ENCODE measurements at regions not wholly inside any gene's neighbourhood (a gene's known extent, or its start where the extent isn't known, plus 50 kb on each side); places are given as distances from the start of the nearest gene placed in this dataset.
A peak's percentile ranks its signal among the peaks of the same experiment; 100 is the strongest.

- Histone ChIP-seq H3K4me1 (no peaks in the 10 kb centered on the region), H3K27me3 (no peaks in the 10 kb centered on the region), H3K36me3 (no peaks in the 10 kb centered on the region), H3K9me3 (no peaks in the 10 kb centered on the region), H3K4me3 (no peak overlapping the region), H3K27ac (no peak overlapping the region)
- no peak for ATAC-seq (ENCODE audit: low FRiP score in 2 of 2)
- WGBS, 2 donors: 29 to 38% methylated on average over 2 of the region's 2 CpGs
- no peak for DNase-seq
- no peak for TF ChIP-seq POLR2AphosphoS5 (IDR thresholded peaks at IDR 0.05)
- no peak for TF ChIP-seq EP300 (IDR thresholded peaks at IDR 0.05)
- no peak for TF ChIP-seq CTCF (IDR thresholded peaks at IDR 0.05)
- no peak for TF ChIP-seq POLR2A (IDR thresholded peaks at IDR 0.05)
These were observed 872.1 kb downstream of the PCDH7 start for GRCh38 chr4:31592293-31592692.

GRCh38 chr4:31595496-31595895, 875.3 kb downstream of the PCDH7 start:
- ATAC-seq (ENCODE audit: low FRiP score in 2 of 2) (no peak), DNase-seq (no peak)
- H3K27me3 ChIP-seq: no peaks in the 10 kb centered on the region

GRCh38 chr4:31598639-31599038, 878.5 kb downstream of the PCDH7 start:
- WGBS, 2 donors: 72 to 75% methylated on average over 3 of the region's 3 CpGs
- ATAC-seq (ENCODE audit: low FRiP score in 2 of 2): no peak
- no peaks in the 10 kb centered on the region for H3K27me3 ChIP-seq
- no peak for DNase-seq
- no peak overlapping the region for H3K4me3 ChIP-seq
- no peaks in the 10 kb centered on the region for H3K9me3 ChIP-seq
- no peaks in the 10 kb centered on the region for H3K4me1 ChIP-seq
- H3K36me3 ChIP-seq: no peaks in the 10 kb centered on the region
- TF ChIP-seq POLR2AphosphoS5 (IDR thresholded peaks at IDR 0.05) (no peak), CTCF (IDR thresholded peaks at IDR 0.05) (no peak), POLR2A (IDR thresholded peaks at IDR 0.05) (no peak), EP300 (IDR thresholded peaks at IDR 0.05) (no peak)
- H3K27ac ChIP-seq: no peak overlapping the region

More at GRCh38 chr4:31595496-31595895, 875.3 kb downstream of the PCDH7 start:
- no peak for TF ChIP-seq CTCF (IDR thresholded peaks at IDR 0.05)
- no peak for TF ChIP-seq POLR2AphosphoS5 (IDR thresholded peaks at IDR 0.05)
- no peak for TF ChIP-seq EP300 (IDR thresholded peaks at IDR 0.05)
- Histone ChIP-seq H3K27ac (no peak overlapping the region), H3K9me3 (no peaks in the 10 kb centered on the region), H3K4me3 (no peak overlapping the region), H3K4me1 (no peaks in the 10 kb centered on the region), H3K36me3 (no peaks in the 10 kb centered on the region)
- 77 to 78% methylated on average over 2 of the region's 2 CpGs for WGBS, 2 donors

- ATAC-seq (ENCODE audit: low FRiP score in 2 of 2): no peak
- TF ChIP-seq EP300 (IDR thresholded peaks at IDR 0.05) (no peak), POLR2A (IDR thresholded peaks at IDR 0.05) (no peak), CTCF (IDR thresholded peaks at IDR 0.05) (no peak), POLR2AphosphoS5 (IDR thresholded peaks at IDR 0.05) (no peak)
These were observed 881.6 kb downstream of the PCDH7 start for GRCh38 chr4:31601793-31602192.

GRCh38 chr4:31613946-31614623, 893.9 kb downstream of the PCDH7 start:
- Histone ChIP-seq H3K4me3 (no peak overlapping the region), H3K27ac (no peak overlapping the region), H3K9me3 (no peaks in the 10 kb centered on the region), H3K27me3 (no peaks in the 10 kb centered on the region), H3K36me3 (no peaks in the 10 kb centered on the region), H3K4me1 (no peaks in the 10 kb centered on the region)
- no peak for TF ChIP-seq POLR2A (IDR thresholded peaks at IDR 0.05)
- no peak for TF ChIP-seq EP300 (IDR thresholded peaks at IDR 0.05)
- no peak for TF ChIP-seq POLR2AphosphoS5 (IDR thresholded peaks at IDR 0.05)
- no peak for TF ChIP-seq CTCF (IDR thresholded peaks at IDR 0.05)
- DNase-seq (peak in 1 of 2 donors; percentile 21), ATAC-seq (ENCODE audit: low FRiP score in 2 of 2) (no peak)
- 64 to 69% methylated on average over 7 of the region's 7 CpGs for WGBS, 2 donors

More at GRCh38 chr4:31601793-31602192, 881.6 kb downstream of the PCDH7 start:
- H3K36me3 ChIP-seq: no peaks in the 10 kb centered on the region
- H3K4me1 ChIP-seq: no peaks in the 10 kb centered on the region
- DNase-seq: no peak
- no peak overlapping the region for H3K4me3 ChIP-seq
- no peaks in the 10 kb centered on the region for H3K27me3 ChIP-seq
- H3K9me3 ChIP-seq: no peaks in the 10 kb centered on the region
- H3K27ac ChIP-seq: no peak overlapping the region
